ENCODE measurements at regions not wholly inside any gene's neighbourhood (a gene's known extent, or its start where the extent isn't known, plus 50 kb on each side); places are given as distances from the start of the nearest gene placed in this dataset.

GRCh38 chr5:104611135-104611767, 1048.7 kb upstream of the NUDT12 start:
- Histone ChIP-seq H3K9me3 (no peaks in the 10 kb centered on the region), H3K4me3 (no peak overlapping the region), H3K27me3 (replicated peaks; ENCODE audit: insufficient read depth) (no peaks in the 10 kb centered on the region), H3K36me3 (no peaks in the 10 kb centered on the region), H3K27ac (no peak overlapping the region), H3K4me1 (replicated peaks) (no peaks in the 10 kb centered on the region)
- TF ChIP-seq POLR2AphosphoS5 (IDR thresholded peaks at IDR 0.05) (no peak), POLR2A (IDR thresholded peaks at IDR 0.05) (no peak), CTCF (IDR thresholded peaks at IDR 0.05) (no peak)
- DNase-seq (ENCODE audit: low spot score), result no peak
- intact Hi-C loops (cut with DNase I), result no loop called here
- WGBS, result 33% methylated on average over 6 of the region's 6 CpGs

GRCh38 chr5:104606258-104606829, 1043.8 kb upstream of the NUDT12 start:
- TF ChIP-seq POLR2AphosphoS5 (IDR thresholded peaks at IDR 0.05) (no peak), POLR2A (IDR thresholded peaks at IDR 0.05) (no peak), CTCF (IDR thresholded peaks at IDR 0.05) (no peak)
- Histone ChIP-seq H3K4me3 (no peak overlapping the region), H3K27ac (no peak overlapping the region), H3K36me3 (no peaks in the 10 kb centered on the region), H3K4me1 (replicated peaks) (no peaks in the 10 kb centered on the region), H3K27me3 (replicated peaks; ENCODE audit: insufficient read depth) (no peaks in the 10 kb centered on the region), H3K9me3 (no peaks in the 10 kb centered on the region)
- WGBS, result 75% methylated on average over 5 of the region's 5 CpGs
- intact Hi-C loops (cut with DNase I), result no loop called here
- DNase-seq (ENCODE audit: low spot score), result no peak

GRCh38 chr5:104599726-104600125, 1037.1 kb upstream of the NUDT12 start:
- intact Hi-C loops (cut with DNase I), result no loop called here
- no peaks in the 10 kb centered on the region for H3K36me3 ChIP-seq
- TF ChIP-seq POLR2A (IDR thresholded peaks at IDR 0.05) (no peak), CTCF (IDR thresholded peaks at IDR 0.05) (no peak), POLR2AphosphoS5 (IDR thresholded peaks at IDR 0.05) (no peak)
- H3K9me3 ChIP-seq, result no peaks in the 10 kb centered on the region
- 89% methylated on average over 2 of the region's 2 CpGs for WGBS
- no peaks in the 10 kb centered on the region for H3K27me3 ChIP-seq (replicated peaks; ENCODE audit: insufficient read depth)
- H3K4me3 ChIP-seq, result no peak overlapping the region
- DNase-seq (ENCODE audit: low spot score), result no peak
- H3K4me1 ChIP-seq (replicated peaks), result no peaks in the 10 kb centered on the region
- no peak overlapping the region for H3K27ac ChIP-seq

GRCh38 chr5:104598285-104598684, 1035.7 kb upstream of the NUDT12 start:
- no peaks in the 10 kb centered on the region for H3K27me3 ChIP-seq (replicated peaks; ENCODE audit: insufficient read depth)
- H3K36me3 ChIP-seq, result no peaks in the 10 kb centered on the region
- no peak overlapping the region for H3K27ac ChIP-seq
- no peak for DNase-seq (ENCODE audit: low spot score)
- no peaks in the 10 kb centered on the region for H3K4me1 ChIP-seq (replicated peaks)
- no peaks in the 10 kb centered on the region for H3K9me3 ChIP-seq
- TF ChIP-seq CTCF (IDR thresholded peaks at IDR 0.05) (no peak), POLR2A (IDR thresholded peaks at IDR 0.05) (no peak), POLR2AphosphoS5 (IDR thresholded peaks at IDR 0.05) (no peak)
- WGBS, result 0% methylated on average over 1 of the region's 1 CpG
- intact Hi-C loops (cut with DNase I), result no loop called here
- H3K4me3 ChIP-seq, result no peak overlapping the region

- Histone ChIP-seq H3K9me3 (no peaks in the 10 kb centered on the region), H3K27me3 (replicated peaks; ENCODE audit: insufficient read depth) (no peaks in the 10 kb centered on the region), H3K4me1 (replicated peaks) (no peaks in the 10 kb centered on the region), H3K36me3 (no peaks in the 10 kb centered on the region), H3K27ac (no peak overlapping the region), H3K4me3 (no peak overlapping the region)
- DNase-seq (ENCODE audit: low spot score), result no peak
- no peak for TF ChIP-seq CTCF (IDR thresholded peaks at IDR 0.05)
- no peak for TF ChIP-seq POLR2AphosphoS5 (IDR thresholded peaks at IDR 0.05)
- no peak for TF ChIP-seq POLR2A (IDR thresholded peaks at IDR 0.05)
- intact Hi-C loops (cut with DNase I), result no loop called here
- WGBS, result 83% methylated on average over 4 of the region's 4 CpGs
These were observed 1032.3 kb upstream of the NUDT12 start for GRCh38 chr5:104594850-104595249.
